ENCODE measurements at regions not wholly inside any gene's neighbourhood (a gene's known extent, or its start where the extent isn't known, plus 50 kb on each side); places are given as distances from the start of the nearest gene placed in this dataset.
A peak's percentile ranks its signal among the peaks of the same experiment; 100 is the strongest.

DNA sequence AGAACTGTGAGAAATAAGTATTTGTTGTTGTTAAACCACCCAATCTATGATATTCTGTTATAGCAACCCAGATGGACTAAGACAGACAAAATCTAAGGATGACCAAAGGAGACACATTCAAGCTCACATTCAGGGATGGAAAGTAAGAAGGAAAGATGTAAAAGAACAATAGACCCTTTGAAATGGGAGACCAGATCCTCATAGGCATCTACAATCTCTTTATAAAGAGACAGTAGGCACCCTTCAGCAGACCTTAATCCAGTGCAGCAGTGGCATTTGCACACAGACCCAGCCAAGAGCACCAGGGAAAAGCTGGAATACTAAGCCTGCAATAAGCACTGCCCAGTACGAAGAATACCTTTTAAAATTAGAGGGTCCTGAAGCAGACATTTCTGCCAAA lies 132.7 kb downstream of the KLHL28 start:
- 88 to 100% methylated on average over 1 of the region's 1 CpG for WGBS, 2 experiments
- Histone ChIP-seq H3K36me3 (ENCODE audit: control insufficient read depth, insufficient read depth, low read length) (no peaks in the 10 kb centered on the region), H3K4me1 (ENCODE audit: control insufficient read depth, insufficient read depth, low read length) (no peaks in the 10 kb centered on the region), H3K27me3 (ENCODE audit: control insufficient read depth, insufficient read depth, low read length, poor library complexity, severe bottlenecking) (no peaks in the 10 kb centered on the region), H3K27ac (ENCODE audit: insufficient read depth, low read depth, low read length, poor library complexity, severe bottlenecking) (no peak overlapping the region), H3K4me3 (ENCODE audit: insufficient read depth, low read depth, low read length) (no peak overlapping the region), H3K9me3 (ENCODE audit: control insufficient read depth, low read length) (no peaks in the 10 kb centered on the region)

GRCh38 chr14:44828023-44828422 lies 133.7 kb downstream of the KLHL28 start:
- Histone ChIP-seq H3K9me3 (ENCODE audit: control insufficient read depth, low read length) (no peaks in the 10 kb centered on the region), H3K4me1 (ENCODE audit: control insufficient read depth, insufficient read depth, low read length) (no peaks in the 10 kb centered on the region), H3K36me3 (ENCODE audit: control insufficient read depth, insufficient read depth, low read length) (no peaks in the 10 kb centered on the region), H3K27ac (ENCODE audit: insufficient read depth, low read depth, low read length, poor library complexity, severe bottlenecking) (no peak overlapping the region), H3K4me3 (ENCODE audit: insufficient read depth, low read depth, low read length) (no peak overlapping the region), H3K27me3 (ENCODE audit: control insufficient read depth, insufficient read depth, low read length, poor library complexity, severe bottlenecking) (no peaks in the 10 kb centered on the region)
- WGBS, 2 experiments = 94 to 100% methylated on average over 1 of the region's 1 CpG

DNA sequence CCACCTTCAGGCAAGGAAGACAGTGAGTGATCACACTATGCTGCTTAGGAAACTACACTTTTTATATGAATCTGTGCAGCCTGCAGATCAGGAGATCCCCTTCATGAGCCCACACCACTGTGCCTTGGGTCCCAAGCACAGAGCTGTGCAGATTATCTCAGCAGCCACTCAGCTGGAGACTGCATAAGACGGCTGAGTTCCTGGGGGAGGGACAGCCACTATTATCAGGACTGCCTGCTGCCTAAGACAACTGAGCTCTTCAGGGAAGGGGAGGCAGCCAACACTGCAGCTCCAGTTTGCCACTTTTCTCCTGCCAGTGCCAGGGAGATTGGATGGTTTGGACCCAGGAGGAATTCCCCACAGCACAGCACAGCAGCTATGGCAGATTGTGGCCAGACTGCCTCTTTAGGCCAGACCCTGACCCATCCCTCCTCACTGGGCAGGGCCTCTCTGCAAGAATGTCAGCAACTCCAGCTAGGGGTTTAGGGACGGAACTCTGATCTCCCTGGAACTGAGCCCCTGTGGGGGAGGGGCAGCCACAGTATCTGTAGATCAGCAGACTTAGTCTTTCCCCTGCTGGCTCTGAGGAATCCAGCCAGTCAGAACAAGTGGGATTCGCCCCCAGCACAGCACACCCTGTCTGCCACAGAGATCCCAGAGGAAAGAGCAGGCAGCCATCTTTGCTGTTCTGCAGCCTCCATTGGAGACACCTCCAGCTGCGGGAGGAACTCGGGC lies 141.3 kb downstream of the KLHL28 start:
- H3K4me3 ChIP-seq (ENCODE audit: insufficient read depth, low read depth, low read length) = no peak overlapping the region
- 59% methylated on average over 5 of the region's 5 CpGs for WGBS, 2 experiments
- no peak overlapping the region for H3K27ac ChIP-seq (ENCODE audit: insufficient read depth, low read depth, low read length, poor library complexity, severe bottlenecking)
- H3K36me3 ChIP-seq (ENCODE audit: control insufficient read depth, insufficient read depth, low read length) = no peaks in the 10 kb centered on the region
- H3K4me1 ChIP-seq (ENCODE audit: control insufficient read depth, insufficient read depth, low read length) = peaks cover 5% of the 10 kb centered on the region
- no peaks in the 10 kb centered on the region for H3K9me3 ChIP-seq (ENCODE audit: control insufficient read depth, low read length)
- no peaks in the 10 kb centered on the region for H3K27me3 ChIP-seq (ENCODE audit: control insufficient read depth, insufficient read depth, low read length, poor library complexity, severe bottlenecking)

DNA sequence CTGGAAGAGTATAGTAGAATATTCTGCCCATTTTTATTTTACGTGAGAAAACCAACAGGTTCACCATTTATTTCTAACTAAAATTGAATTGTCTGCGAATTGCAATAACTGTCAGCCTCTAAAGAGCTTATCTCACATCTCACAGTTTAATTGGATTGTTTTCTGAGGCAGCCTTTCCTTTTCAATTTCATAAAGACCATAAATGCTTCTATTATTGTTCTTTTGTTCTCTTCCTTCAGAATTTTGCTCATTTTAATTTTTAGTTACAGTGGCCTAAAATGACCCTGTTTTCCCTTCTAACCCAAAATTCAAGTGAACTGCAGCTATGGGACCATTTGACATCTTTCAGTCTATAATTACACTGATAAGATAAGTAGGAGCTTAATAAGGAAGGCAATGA lies 147.6 kb downstream of the KLHL28 start:
- no peaks in the 10 kb centered on the region for H3K9me3 ChIP-seq (ENCODE audit: control insufficient read depth, low read length)
- no peak overlapping the region for H3K4me3 ChIP-seq (ENCODE audit: insufficient read depth, low read depth, low read length)
- H3K27me3 ChIP-seq (ENCODE audit: control insufficient read depth, insufficient read depth, low read length, poor library complexity, severe bottlenecking) = no peaks in the 10 kb centered on the region
- no peaks in the 10 kb centered on the region for H3K36me3 ChIP-seq (ENCODE audit: control insufficient read depth, insufficient read depth, low read length)
- no peak overlapping the region for H3K27ac ChIP-seq (ENCODE audit: insufficient read depth, low read depth, low read length, poor library complexity, severe bottlenecking)
- WGBS, 2 experiments = 90 to 97% methylated on average over 2 of the region's 2 CpGs
- H3K4me1 ChIP-seq (ENCODE audit: control insufficient read depth, insufficient read depth, low read length) = no peaks in the 10 kb centered on the region

- Histone ChIP-seq H3K27ac (ENCODE audit: insufficient read depth, low read depth, low read length, poor library complexity, severe bottlenecking) (no peak overlapping the region), H3K27me3 (ENCODE audit: control insufficient read depth, insufficient read depth, low read length, poor library complexity, severe bottlenecking) (no peaks in the 10 kb centered on the region), H3K9me3 (ENCODE audit: control insufficient read depth, low read length) (no peaks in the 10 kb centered on the region), H3K4me1 (ENCODE audit: control insufficient read depth, insufficient read depth, low read length) (no peaks in the 10 kb centered on the region), H3K4me3 (ENCODE audit: insufficient read depth, low read depth, low read length) (no peak overlapping the region), H3K36me3 (ENCODE audit: control insufficient read depth, insufficient read depth, low read length) (no peaks in the 10 kb centered on the region)
- 91 to 92% methylated on average over 10 of the region's 10 CpGs for WGBS, 2 experiments
These were observed 149.1 kb downstream of the KLHL28 start for GRCh38 chr14:44812672-44813071.

GRCh38 chr14:44804391-44804790 lies 157.4 kb downstream of the KLHL28 start:
- no peaks in the 10 kb centered on the region for H3K27me3 ChIP-seq (ENCODE audit: control insufficient read depth, insufficient read depth, low read length, poor library complexity, severe bottlenecking)
- no peaks in the 10 kb centered on the region for H3K9me3 ChIP-seq (ENCODE audit: control insufficient read depth, low read length)
- H3K27ac ChIP-seq (ENCODE audit: insufficient read depth, low read depth, low read length, poor library complexity, severe bottlenecking) = no peak overlapping the region
- no peak overlapping the region for H3K4me3 ChIP-seq (ENCODE audit: insufficient read depth, low read depth, low read length)
- no peaks in the 10 kb centered on the region for H3K4me1 ChIP-seq (ENCODE audit: control insufficient read depth, insufficient read depth, low read length)
- H3K36me3 ChIP-seq (ENCODE audit: control insufficient read depth, insufficient read depth, low read length) = no peaks in the 10 kb centered on the region

- no peak overlapping the region for H3K4me3 ChIP-seq (ENCODE audit: insufficient read depth, low read depth, low read length)
- no peaks in the 10 kb centered on the region for H3K36me3 ChIP-seq (ENCODE audit: control insufficient read depth, insufficient read depth, low read length)
- no peaks in the 10 kb centered on the region for H3K4me1 ChIP-seq (ENCODE audit: control insufficient read depth, insufficient read depth, low read length)
- WGBS, 2 experiments = no CpG with 5 or more reads among the region's 1 CpG
- no peaks in the 10 kb centered on the region for H3K9me3 ChIP-seq (ENCODE audit: control insufficient read depth, low read length)
- no peak overlapping the region for H3K27ac ChIP-seq (ENCODE audit: insufficient read depth, low read depth, low read length, poor library complexity, severe bottlenecking)
- H3K27me3 ChIP-seq (ENCODE audit: control insufficient read depth, insufficient read depth, low read length, poor library complexity, severe bottlenecking) = no peaks in the 10 kb centered on the region
These were observed 158.4 kb downstream of the KLHL28 start for GRCh38 chr14:44803239-44803905.

GRCh38 chr14:44798386-44799242 lies 163.1 kb downstream of the KLHL28 start:
- no peak overlapping the region for H3K27ac ChIP-seq (ENCODE audit: insufficient read depth, low read depth, low read length, poor library complexity, severe bottlenecking)
- peak overlapping the region; percentile 14 for H3K4me3 ChIP-seq (ENCODE audit: insufficient read depth, low read depth, low read length)
- H3K9me3 ChIP-seq (ENCODE audit: control insufficient read depth, low read length) = no peaks in the 10 kb centered on the region
- H3K27me3 ChIP-seq (ENCODE audit: control insufficient read depth, insufficient read depth, low read length, poor library complexity, severe bottlenecking) = no peaks in the 10 kb centered on the region
- H3K36me3 ChIP-seq (ENCODE audit: control insufficient read depth, insufficient read depth, low read length) = no peaks in the 10 kb centered on the region
- no peaks in the 10 kb centered on the region for H3K4me1 ChIP-seq (ENCODE audit: control insufficient read depth, insufficient read depth, low read length)
- WGBS, 2 experiments = 79 to 81% methylated on average over 52 to 54 of the region's 60 CpGs

DNA sequence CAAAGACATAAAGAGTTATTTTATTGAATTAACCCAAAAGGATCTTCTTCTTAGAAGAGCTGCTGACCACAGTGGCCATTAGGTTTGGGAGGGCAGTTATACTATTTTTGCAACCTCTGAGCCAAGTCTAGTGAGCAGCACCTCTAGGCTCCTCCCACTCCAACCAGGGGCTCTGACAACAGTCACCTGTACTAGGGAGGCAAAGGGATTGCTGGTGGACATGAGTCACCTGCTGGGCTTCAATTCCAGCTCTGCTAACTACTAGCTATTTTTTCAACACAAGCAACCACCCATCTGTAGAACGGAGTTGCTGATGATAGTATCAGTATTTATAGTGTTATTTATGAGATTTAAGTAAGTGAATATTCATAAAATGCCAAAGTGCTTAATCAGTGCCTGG lies 166.0 kb downstream of the KLHL28 start:
- Histone ChIP-seq H3K9me3 (ENCODE audit: control insufficient read depth, low read length) (no peaks in the 10 kb centered on the region), H3K4me1 (ENCODE audit: control insufficient read depth, insufficient read depth, low read length) (no peaks in the 10 kb centered on the region), H3K4me3 (ENCODE audit: insufficient read depth, low read depth, low read length) (no peak overlapping the region), H3K36me3 (ENCODE audit: control insufficient read depth, insufficient read depth, low read length) (no peaks in the 10 kb centered on the region), H3K27me3 (ENCODE audit: control insufficient read depth, insufficient read depth, low read length, poor library complexity, severe bottlenecking) (no peaks in the 10 kb centered on the region), H3K27ac (ENCODE audit: insufficient read depth, low read depth, low read length, poor library complexity, severe bottlenecking) (no peak overlapping the region)
- WGBS, 2 experiments = 80 to 86% methylated on average over 1 of the region's 1 CpG

- H3K27ac ChIP-seq (ENCODE audit: insufficient read depth, low read depth, low read length, poor library complexity, severe bottlenecking) = no peak overlapping the region
- no peak overlapping the region for H3K4me3 ChIP-seq (ENCODE audit: insufficient read depth, low read depth, low read length)
- no peaks in the 10 kb centered on the region for H3K27me3 ChIP-seq (ENCODE audit: control insufficient read depth, insufficient read depth, low read length, poor library complexity, severe bottlenecking)
- no peaks in the 10 kb centered on the region for H3K4me1 ChIP-seq (ENCODE audit: control insufficient read depth, insufficient read depth, low read length)
- no peaks in the 10 kb centered on the region for H3K36me3 ChIP-seq (ENCODE audit: control insufficient read depth, insufficient read depth, low read length)
- 100% methylated on average over 1 to 3 of the region's 3 CpGs for WGBS, 2 experiments
- H3K9me3 ChIP-seq (ENCODE audit: control insufficient read depth, low read length) = no peaks in the 10 kb centered on the region
These were observed 170.0 kb downstream of the KLHL28 start for GRCh38 chr14:44791730-44792129.

All from ectodermal cell (in vitro differentiated cells).